ENCODE measurements at regions not wholly inside any gene's neighbourhood (a gene's known extent, or its start where the extent isn't known, plus 50 kb on each side); places are given as distances from the start of the nearest gene placed in this dataset.
A peak's percentile ranks its signal among the peaks of the same experiment; 100 is the strongest.

- no peak for DNase-seq
- intact Hi-C loops (cut with micrococcal nuclease; ENCODE audit: unreplicated experiment) = no loop called here
- CTCF ChIA-PET = interaction anchor here (1.0 kb wide), 1 partner anchor 24 kb away, joined by 4 read pairs; no protein-coding TSS in a partner anchor
- no peak for TF ChIP-seq CTCF (IDR thresholded peaks at IDR 0.05; ENCODE audit: unreplicated experiment)
- Mint-ChIP-seq H3K9me3 (ENCODE audit: low read depth, unreplicated experiment) (no peaks in the 10 kb centered on the region), H3K27ac (ENCODE audit: unreplicated experiment) (no peak overlapping the region), H3K27me3 (ENCODE audit: unreplicated experiment) (no peaks in the 10 kb centered on the region), H3K4me1 (ENCODE audit: low read depth, unreplicated experiment) (peaks cover 29% of the 10 kb centered on the region), H3K36me3 (ENCODE audit: insufficient read depth, unreplicated experiment) (no peaks in the 10 kb centered on the region), H3K4me3 (ENCODE audit: low read depth, unreplicated experiment) (peak overlapping the region; percentile 6)
- no TSS peak for BruUV-seq (replicated peaks)
These were observed 235.4 kb upstream of the E2F7 start for GRCh38 chr12:77300811-77301210.

GRCh38 chr12:77299910-77300669, 234.7 kb upstream of the E2F7 start:
- no TSS peak for BruUV-seq (replicated peaks)
- peaks cover 1% of the 10 kb centered on the region for H3K9me3 Mint-ChIP-seq (ENCODE audit: low read depth, unreplicated experiment)
- no peak for DNase-seq
- no peaks in the 10 kb centered on the region for H3K27me3 Mint-ChIP-seq (ENCODE audit: unreplicated experiment)
- CTCF ChIA-PET = interaction anchor here (1.0 kb wide), 1 partner anchor 24 kb away, joined by 4 read pairs; no protein-coding TSS in a partner anchor
- no peak for TF ChIP-seq CTCF (IDR thresholded peaks at IDR 0.05; ENCODE audit: unreplicated experiment)
- peak overlapping the region; percentile 6 for H3K4me3 Mint-ChIP-seq (ENCODE audit: low read depth, unreplicated experiment)
- intact Hi-C loops (cut with micrococcal nuclease; ENCODE audit: unreplicated experiment) = no loop called here
- H3K36me3 Mint-ChIP-seq (ENCODE audit: insufficient read depth, unreplicated experiment) = no peaks in the 10 kb centered on the region
- H3K4me1 Mint-ChIP-seq (ENCODE audit: low read depth, unreplicated experiment) = peaks cover 30% of the 10 kb centered on the region
- H3K27ac Mint-ChIP-seq (ENCODE audit: unreplicated experiment) = peak overlapping the region; percentile 50

- Mint-ChIP-seq H3K9me3 (ENCODE audit: low read depth, unreplicated experiment) (peaks cover 3% of the 10 kb centered on the region), H3K4me3 (ENCODE audit: low read depth, unreplicated experiment) (no peak overlapping the region), H3K27ac (ENCODE audit: unreplicated experiment) (no peak overlapping the region), H3K36me3 (ENCODE audit: insufficient read depth, unreplicated experiment) (no peaks in the 10 kb centered on the region), H3K4me1 (ENCODE audit: low read depth, unreplicated experiment) (peaks cover 41% of the 10 kb centered on the region), H3K27me3 (ENCODE audit: unreplicated experiment) (no peaks in the 10 kb centered on the region)
- no TSS peak for BruUV-seq (replicated peaks)
- CTCF ChIA-PET = no interaction called here
- no peak for TF ChIP-seq CTCF (IDR thresholded peaks at IDR 0.05; ENCODE audit: unreplicated experiment)
- intact Hi-C loops (cut with micrococcal nuclease; ENCODE audit: unreplicated experiment) = no loop called here
- DNase-seq = no peak
These were observed 233.6 kb upstream of the E2F7 start for GRCh38 chr12:77299001-77299400.

- Mint-ChIP-seq H3K27ac (ENCODE audit: unreplicated experiment) (peak overlapping the region; percentile 53), H3K36me3 (ENCODE audit: insufficient read depth, unreplicated experiment) (no peaks in the 10 kb centered on the region), H3K27me3 (ENCODE audit: unreplicated experiment) (no peaks in the 10 kb centered on the region), H3K9me3 (ENCODE audit: low read depth, unreplicated experiment) (peaks cover 5% of the 10 kb centered on the region), H3K4me3 (ENCODE audit: low read depth, unreplicated experiment) (no peak overlapping the region), H3K4me1 (ENCODE audit: low read depth, unreplicated experiment) (peaks cover 29% of the 10 kb centered on the region)
- intact Hi-C loops (cut with micrococcal nuclease; ENCODE audit: unreplicated experiment) = loop anchor here (5.0 kb wide), 2 partner anchors 62 to 82 kb away; no protein-coding TSS in a partner anchor
- no peak for DNase-seq
- CTCF ChIA-PET = interaction anchor here (0.6 to 1.0 kb wide), 3 partner anchors 30 to 359 kb away, joined by 3 to 4 read pairs (median 4); no protein-coding TSS in a partner anchor
- BruUV-seq (replicated peaks) = no TSS peak
- TF ChIP-seq CTCF (IDR thresholded peaks at IDR 0.05; ENCODE audit: unreplicated experiment) = no peak
These were observed 228.6 kb upstream of the E2F7 start for GRCh38 chr12:77294016-77294415.
